ENCODE measurements at regions not wholly inside any gene's neighbourhood (a gene's known extent, or its start where the extent isn't known, plus 50 kb on each side); places are given as distances from the start of the nearest gene placed in this dataset.
"Not testable (repeated sequence)": the region's sequence is repeated elsewhere in the genome, so short reads cannot be mapped to it uniquely, and the experiment has no call there.

- peak; percentile 77 to 99 for DNase-seq (ENCODE audit: low spot score in 2 of 2)
- H3K4me1 ChIP-seq; H3K27me3 ChIP-seq (ENCODE audit: low read depth); H3K9me3 ChIP-seq; in situ Hi-C loops (cut with MboI; ENCODE audit: low sequenced_read_pairs); H3K36me3 ChIP-seq (replicated peaks): not testable (repeated sequence)
- peak overlapping the region; percentile 64 for H3K4me3 ChIP-seq
These were observed 96.3 kb upstream of the SAMD11 start for GRCh38 chr1:827211-828063.

GRCh38 chr1:829324-829723 lies 94.4 kb upstream of the SAMD11 start:
- H3K27me3 ChIP-seq (ENCODE audit: low read depth); DNase-seq (ENCODE audit: low spot score in 2 of 2); in situ Hi-C loops (cut with MboI; ENCODE audit: low sequenced_read_pairs); H3K9me3 ChIP-seq; H3K36me3 ChIP-seq (replicated peaks); H3K4me3 ChIP-seq; H3K4me1 ChIP-seq: not testable (repeated sequence)

GRCh38 chr1:829932-830331 lies 93.8 kb upstream of the SAMD11 start:
- in situ Hi-C loops (cut with MboI; ENCODE audit: low sequenced_read_pairs); H3K4me3 ChIP-seq; H3K9me3 ChIP-seq; H3K27me3 ChIP-seq (ENCODE audit: low read depth); H3K36me3 ChIP-seq (replicated peaks); DNase-seq (ENCODE audit: low spot score in 2 of 2); H3K4me1 ChIP-seq: not testable (repeated sequence)

GRCh38 chr1:830750-831149 lies 93.0 kb upstream of the SAMD11 start:
- DNase-seq (ENCODE audit: low spot score in 2 of 2); H3K4me1 ChIP-seq; H3K27me3 ChIP-seq (ENCODE audit: low read depth); H3K4me3 ChIP-seq; in situ Hi-C loops (cut with MboI; ENCODE audit: low sequenced_read_pairs); H3K9me3 ChIP-seq; H3K36me3 ChIP-seq (replicated peaks): not testable (repeated sequence)

- no peak for DNase-seq (ENCODE audit: low spot score in 2 of 2)
These were observed 92.2 kb upstream of the SAMD11 start for GRCh38 chr1:831522-831921.

GRCh38 chr1:832136-832535 lies 91.6 kb upstream of the SAMD11 start:
- no peaks in the 10 kb centered on the region for H3K9me3 ChIP-seq
- H3K36me3 ChIP-seq (replicated peaks), result no peaks in the 10 kb centered on the region
- H3K4me1 ChIP-seq, result no peaks in the 10 kb centered on the region
- no peaks in the 10 kb centered on the region for H3K27me3 ChIP-seq (ENCODE audit: low read depth)
- in situ Hi-C loops (cut with MboI; ENCODE audit: low sequenced_read_pairs), result no loop called here
- H3K4me3 ChIP-seq, result no peak overlapping the region
- no peak for DNase-seq (ENCODE audit: low spot score in 2 of 2)

More at GRCh38 chr1:831522-831921, 92.2 kb upstream of the SAMD11 start:
- no peaks in the 10 kb centered on the region for H3K36me3 ChIP-seq (replicated peaks)
- no peak overlapping the region for H3K4me3 ChIP-seq
- no peaks in the 10 kb centered on the region for H3K9me3 ChIP-seq
- in situ Hi-C loops (cut with MboI; ENCODE audit: low sequenced_read_pairs), result no loop called here
- H3K4me1 ChIP-seq, result no peaks in the 10 kb centered on the region
- H3K27me3 ChIP-seq (ENCODE audit: low read depth), result no peaks in the 10 kb centered on the region

- H3K27me3 ChIP-seq (ENCODE audit: low read depth); DNase-seq (ENCODE audit: low spot score in 2 of 2); H3K36me3 ChIP-seq (replicated peaks); H3K4me3 ChIP-seq; H3K4me1 ChIP-seq; in situ Hi-C loops (cut with MboI; ENCODE audit: low sequenced_read_pairs); H3K9me3 ChIP-seq: not testable (repeated sequence)
These were observed 90.5 kb upstream of the SAMD11 start for GRCh38 chr1:833226-833625.

- in situ Hi-C loops (cut with MboI; ENCODE audit: low sequenced_read_pairs), result not testable (repeated sequence)
These were observed 88.2 kb upstream of the SAMD11 start for GRCh38 chr1:835509-835908.

GRCh38 chr1:837601-838000 lies 86.1 kb upstream of the SAMD11 start:
- H3K4me3 ChIP-seq; H3K27me3 ChIP-seq (ENCODE audit: low read depth); H3K36me3 ChIP-seq (replicated peaks); H3K9me3 ChIP-seq; in situ Hi-C loops (cut with MboI; ENCODE audit: low sequenced_read_pairs); DNase-seq (ENCODE audit: low spot score in 2 of 2); H3K4me1 ChIP-seq: not testable (repeated sequence)

More at GRCh38 chr1:835509-835908, 88.2 kb upstream of the SAMD11 start:
- H3K27me3 ChIP-seq (ENCODE audit: low read depth); DNase-seq (ENCODE audit: low spot score in 2 of 2); H3K36me3 ChIP-seq (replicated peaks); H3K9me3 ChIP-seq; H3K4me1 ChIP-seq; H3K4me3 ChIP-seq: not testable (repeated sequence)

- H3K4me3 ChIP-seq; DNase-seq (ENCODE audit: low spot score in 2 of 2); H3K36me3 ChIP-seq (replicated peaks); H3K9me3 ChIP-seq; H3K4me1 ChIP-seq; H3K27me3 ChIP-seq (ENCODE audit: low read depth); in situ Hi-C loops (cut with MboI; ENCODE audit: low sequenced_read_pairs): not testable (repeated sequence)
These were observed 85.4 kb upstream of the SAMD11 start for GRCh38 chr1:838291-838690.

GRCh38 chr1:840592-840991 lies 83.1 kb upstream of the SAMD11 start:
- H3K9me3 ChIP-seq; H3K4me3 ChIP-seq; H3K36me3 ChIP-seq (replicated peaks); in situ Hi-C loops (cut with MboI; ENCODE audit: low sequenced_read_pairs); H3K27me3 ChIP-seq (ENCODE audit: low read depth); H3K4me1 ChIP-seq; DNase-seq (ENCODE audit: low spot score in 2 of 2): not testable (repeated sequence)

- H3K36me3 ChIP-seq (replicated peaks), result not testable (repeated sequence)
These were observed 81.9 kb upstream of the SAMD11 start for GRCh38 chr1:841671-842425.

GRCh38 chr1:842799-843198 lies 80.9 kb upstream of the SAMD11 start:
- H3K4me3 ChIP-seq; in situ Hi-C loops (cut with MboI; ENCODE audit: low sequenced_read_pairs); DNase-seq (ENCODE audit: low spot score in 2 of 2); H3K9me3 ChIP-seq; H3K36me3 ChIP-seq (replicated peaks); H3K4me1 ChIP-seq; H3K27me3 ChIP-seq (ENCODE audit: low read depth): not testable (repeated sequence)

More at GRCh38 chr1:841671-842425, 81.9 kb upstream of the SAMD11 start:
- H3K27me3 ChIP-seq (ENCODE audit: low read depth); H3K9me3 ChIP-seq; DNase-seq (ENCODE audit: low spot score in 2 of 2); in situ Hi-C loops (cut with MboI; ENCODE audit: low sequenced_read_pairs); H3K4me1 ChIP-seq; H3K4me3 ChIP-seq: not testable (repeated sequence)

- H3K4me3 ChIP-seq; H3K27me3 ChIP-seq (ENCODE audit: low read depth); H3K36me3 ChIP-seq (replicated peaks); H3K9me3 ChIP-seq; H3K4me1 ChIP-seq; in situ Hi-C loops (cut with MboI; ENCODE audit: low sequenced_read_pairs); DNase-seq (ENCODE audit: low spot score in 2 of 2): not testable (repeated sequence)
These were observed 79.8 kb upstream of the SAMD11 start for GRCh38 chr1:843946-844345.
